ENCODE measurements at regions not wholly inside any gene's neighbourhood (a gene's known extent, or its start where the extent isn't known, plus 50 kb on each side); places are given as distances from the start of the nearest gene placed in this dataset.

DNA sequence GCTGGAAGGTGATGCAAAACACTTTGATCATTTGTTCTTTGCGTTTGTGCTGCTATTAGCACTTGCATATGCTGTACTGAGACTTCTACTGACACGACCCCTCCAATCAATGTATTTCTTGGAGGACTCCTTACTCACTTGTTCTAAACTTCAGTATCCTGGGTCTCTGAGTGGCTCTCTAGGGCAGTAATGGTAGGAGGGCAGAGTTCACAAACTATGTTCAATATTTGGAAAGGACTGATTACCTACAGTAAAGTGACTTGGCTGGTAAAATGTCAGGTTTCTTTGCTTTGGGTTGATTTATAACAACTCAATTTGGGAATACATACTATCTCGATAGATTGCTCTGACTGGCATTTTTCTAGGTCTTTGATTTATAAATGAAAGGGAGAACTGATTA lies 93.7 kb downstream of the TRIM43 start:
- TF ChIP-seq BACH1 (IDR thresholded peaks at IDR 0.05; ENCODE audit: low read length) (no peak), NANOG (IDR thresholded peaks at IDR 0.05; ENCODE audit: insufficient read depth, low read depth, low read length, poor library complexity, severe bottlenecking) (no peak), POLR2AphosphoS5 (IDR thresholded peaks at IDR 0.05; ENCODE audit: low read depth, low read length) (no peak), FOSL1 (IDR thresholded peaks at IDR 0.05; ENCODE audit: insufficient read depth, low read depth, low read length) (no peak), EZH2 (IDR thresholded peaks at IDR 0.05; ENCODE audit: low read depth, low read length, severe bottlenecking) (no peak), KDM5A (IDR thresholded peaks at IDR 0.05; ENCODE audit: low read length) (no peak)
- TF ChIP-seq, protein P1, sequence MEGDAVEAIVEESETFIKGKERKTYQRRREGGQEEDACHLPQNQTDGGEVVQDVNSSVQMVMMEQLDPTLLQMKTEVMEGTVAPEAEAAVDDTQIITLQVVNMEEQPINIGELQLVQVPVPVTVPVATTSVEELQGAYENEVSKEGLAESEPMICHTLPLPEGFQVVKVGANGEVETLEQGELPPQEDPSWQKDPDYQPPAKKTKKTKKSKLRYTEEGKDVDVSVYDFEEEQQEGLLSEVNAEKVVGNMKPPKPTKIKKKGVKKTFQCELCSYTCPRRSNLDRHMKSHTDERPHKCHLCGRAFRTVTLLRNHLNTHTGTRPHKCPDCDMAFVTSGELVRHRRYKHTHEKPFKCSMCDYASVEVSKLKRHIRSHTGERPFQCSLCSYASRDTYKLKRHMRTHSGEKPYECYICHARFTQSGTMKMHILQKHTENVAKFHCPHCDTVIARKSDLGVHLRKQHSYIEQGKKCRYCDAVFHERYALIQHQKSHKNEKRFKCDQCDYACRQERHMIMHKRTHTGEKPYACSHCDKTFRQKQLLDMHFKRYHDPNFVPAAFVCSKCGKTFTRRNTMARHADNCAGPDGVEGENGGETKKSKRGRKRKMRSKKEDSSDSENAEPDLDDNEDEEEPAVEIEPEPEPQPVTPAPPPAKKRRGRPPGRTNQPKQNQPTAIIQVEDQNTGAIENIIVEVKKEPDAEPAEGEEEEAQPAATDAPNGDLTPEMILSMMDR (IDR thresholded peaks at IDR 0.05; ENCODE audit: control extremely low read depth in 1 of 3, insufficient read depth in 1 of 3, low read depth in 1 of 3, low read length in 3 of 3) = no peak

All from H1 (cell line).